ENCODE measurements at regions not wholly inside any gene's neighbourhood (a gene's known extent, or its start where the extent isn't known, plus 50 kb on each side); places are given as distances from the start of the nearest gene placed in this dataset. TPM values are rescaled to one million over a fixed set of nuclear protein-coding genes. Genes with fewer than 3 reads are reported as not detected.

DNA sequence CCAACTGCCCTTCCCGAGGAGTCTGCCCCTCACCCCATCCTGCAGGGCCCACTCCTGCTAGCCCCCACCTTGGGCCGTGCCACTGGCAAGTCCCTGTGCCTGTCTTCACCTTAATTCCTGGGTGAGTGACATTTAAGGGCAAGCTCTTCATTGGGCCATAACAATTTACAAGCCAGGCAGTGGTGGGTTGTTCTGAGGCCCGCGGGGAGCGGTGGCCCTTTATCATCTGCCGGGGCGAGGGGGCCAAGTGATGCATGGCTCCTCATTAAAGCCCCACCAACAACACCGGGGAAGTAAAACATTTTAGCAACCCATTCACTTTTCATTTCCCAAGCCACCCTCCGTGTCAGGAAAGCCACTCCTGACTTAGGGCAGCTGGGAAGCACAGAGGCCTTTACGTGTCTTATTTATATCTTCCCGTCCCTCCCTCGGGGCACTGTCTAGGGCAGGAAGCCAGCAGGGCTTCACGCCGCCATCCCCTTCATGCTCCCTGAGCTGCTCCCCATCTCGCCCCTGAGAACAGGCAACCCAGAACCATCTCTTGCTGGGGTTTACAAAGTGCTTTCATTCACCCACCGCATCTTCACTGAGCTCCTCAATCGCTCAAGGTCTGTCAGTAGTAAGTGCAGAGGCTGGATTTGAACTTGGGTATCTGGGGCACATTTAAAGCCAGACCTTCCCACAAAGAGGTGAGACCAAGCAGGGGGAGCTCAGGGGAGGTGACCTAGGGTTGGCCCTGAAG, 55.5 kb upstream of the CCDC167 start:
- no peak for DNase-seq
- no peaks in the 10 kb centered on the region for H3K36me3 Mint-ChIP-seq
- ChIA-PET CTCF (interaction anchor here (1.0 to 4.1 kb wide), 5 partner anchors 11 to 229 kb away, joined by 3 to 30 read pairs (median 5); no protein-coding TSS in a partner anchor), POLR2A (interaction anchor here (0.8 kb wide), 1 partner anchor 38 kb away, joined by 3 read pairs; no protein-coding TSS in a partner anchor)
- intact Hi-C loops (cut with micrococcal nuclease) = no loop called here
- peaks cover 40% of the 10 kb centered on the region for H3K4me1 Mint-ChIP-seq (ENCODE audit: low read depth)
- H3K9me3 Mint-ChIP-seq = no peaks in the 10 kb centered on the region
- H3K27ac Mint-ChIP-seq = no peak overlapping the region
- H3K4me3 Mint-ChIP-seq = no peak overlapping the region
- no peaks in the 10 kb centered on the region for H3K27me3 Mint-ChIP-seq

DNA sequence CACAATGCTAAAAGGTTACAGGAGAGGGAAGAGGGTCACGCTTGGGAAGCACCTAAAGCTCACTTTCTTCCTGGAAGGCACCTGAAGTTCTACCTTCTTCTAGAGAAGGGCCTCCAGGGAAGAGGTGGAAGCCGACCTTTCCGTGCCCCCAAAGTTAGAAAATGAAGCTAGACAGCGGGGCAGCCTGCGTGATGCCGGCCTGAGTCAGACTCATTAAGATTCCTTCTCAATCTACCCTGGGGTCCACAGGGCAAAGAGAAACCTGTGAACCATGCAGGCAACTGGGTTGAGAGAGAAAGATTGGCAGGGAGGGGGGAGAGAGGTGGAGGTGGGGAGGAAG, 54.8 kb upstream of the CCDC167 start:
- no peak overlapping the region for H3K27ac Mint-ChIP-seq
- peaks cover 37% of the 10 kb centered on the region for H3K4me1 Mint-ChIP-seq (ENCODE audit: low read depth)
- CTCF ChIA-PET = interaction anchor here (0.6 to 4.1 kb wide), 8 partner anchors 8 to 229 kb away, joined by 3 to 30 read pairs (median 4); no protein-coding TSS in a partner anchor
- no peaks in the 10 kb centered on the region for H3K9me3 Mint-ChIP-seq
- POLR2A ChIA-PET = interaction anchor here (0.8 kb wide), 1 partner anchor 38 kb away, joined by 3 read pairs; no protein-coding TSS in a partner anchor
- H3K27me3 Mint-ChIP-seq = no peaks in the 10 kb centered on the region
- DNase-seq = no peak
- intact Hi-C loops (cut with micrococcal nuclease) = no loop called here
- no peaks in the 10 kb centered on the region for H3K36me3 Mint-ChIP-seq
- H3K4me3 Mint-ChIP-seq = no peak overlapping the region

DNA sequence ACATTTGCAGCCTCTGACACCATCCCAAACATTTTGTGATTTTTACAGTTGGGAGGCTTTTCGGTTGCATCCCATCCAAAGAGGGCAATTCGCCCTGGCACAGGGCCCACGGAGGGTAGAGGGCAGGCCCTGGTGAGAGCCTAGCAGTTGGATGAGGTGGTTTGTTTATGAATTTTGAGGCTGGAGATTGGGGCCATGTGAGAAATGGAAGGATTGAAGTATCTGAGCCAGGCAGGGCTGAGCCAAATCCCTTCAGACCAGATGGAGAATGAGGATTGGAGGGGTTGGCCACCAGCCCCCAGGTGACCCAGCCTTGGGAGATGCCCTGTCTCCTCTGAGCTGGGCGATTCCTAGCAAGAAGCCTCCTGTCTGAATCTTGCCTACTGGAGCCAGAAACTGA, 52.6 kb upstream of the CCDC167 start:
- Mint-ChIP-seq H3K27ac (no peak overlapping the region), H3K4me1 (ENCODE audit: low read depth) (peaks cover 37% of the 10 kb centered on the region), H3K9me3 (no peaks in the 10 kb centered on the region), H3K27me3 (no peaks in the 10 kb centered on the region), H3K36me3 (no peaks in the 10 kb centered on the region), H3K4me3 (no peak overlapping the region)
- intact Hi-C loops (cut with micrococcal nuclease) = no loop called here
- ChIA-PET POLR2A (no interaction called here), CTCF (interaction anchor here (1.0 kb wide), 1 partner anchor 21 kb away, joined by 3 read pairs; no protein-coding TSS in a partner anchor)
- DNase-seq = no peak

DNA sequence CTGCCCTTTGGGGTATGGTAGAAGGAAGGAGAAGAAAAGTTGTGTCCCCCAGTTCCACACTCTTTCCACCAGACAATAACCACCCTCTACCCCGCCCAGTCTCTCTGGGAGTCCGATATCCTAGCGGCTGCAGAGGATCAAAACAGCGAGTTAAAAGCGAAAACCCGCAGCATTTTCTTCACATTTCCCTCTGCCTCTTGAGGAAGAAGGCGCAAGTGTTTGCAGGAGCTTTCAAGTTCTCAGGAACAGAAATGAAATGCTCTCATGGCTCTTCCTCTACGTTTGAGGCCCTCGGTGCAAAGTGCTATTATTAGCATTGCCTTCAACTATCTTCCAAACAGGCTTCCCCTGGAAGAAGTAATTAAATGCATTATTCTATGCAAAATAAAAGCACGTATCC, 52.2 kb upstream of the CCDC167 start:
- DNase-seq = no peak
- ChIA-PET POLR2A (no interaction called here), CTCF (no interaction called here)
- Mint-ChIP-seq H3K4me3 (no peak overlapping the region), H3K36me3 (no peaks in the 10 kb centered on the region), H3K27ac (no peak overlapping the region), H3K9me3 (no peaks in the 10 kb centered on the region), H3K4me1 (ENCODE audit: low read depth) (peaks cover 37% of the 10 kb centered on the region), H3K27me3 (no peaks in the 10 kb centered on the region)
- intact Hi-C loops (cut with micrococcal nuclease) = no loop called here

DNA sequence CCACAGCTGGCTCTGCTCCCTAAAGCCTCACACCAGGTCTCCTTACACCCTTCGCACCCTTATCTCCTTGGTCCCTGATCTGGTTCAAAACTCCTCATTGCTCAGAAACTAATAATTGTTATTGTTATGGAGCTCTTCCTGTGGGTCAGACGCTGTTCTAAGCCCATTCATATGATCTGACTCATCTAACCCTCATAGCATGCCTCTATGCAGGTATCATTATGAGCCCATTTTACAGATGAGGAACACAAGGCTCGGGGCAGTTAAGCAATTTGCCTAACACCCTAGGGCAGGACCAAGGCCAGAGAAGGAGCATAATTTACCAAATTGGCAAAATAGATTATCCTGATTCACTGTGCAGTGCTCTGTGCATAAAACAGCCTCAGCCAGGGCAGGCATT, 51.8 kb upstream of the CCDC167 start:
- no peaks in the 10 kb centered on the region for H3K9me3 Mint-ChIP-seq
- ChIA-PET CTCF (no interaction called here), POLR2A (no interaction called here)
- H3K27ac Mint-ChIP-seq = no peak overlapping the region
- H3K36me3 Mint-ChIP-seq = no peaks in the 10 kb centered on the region
- DNase-seq = no peak
- H3K27me3 Mint-ChIP-seq = no peaks in the 10 kb centered on the region
- H3K4me1 Mint-ChIP-seq (ENCODE audit: low read depth) = peaks cover 37% of the 10 kb centered on the region
- intact Hi-C loops (cut with micrococcal nuclease) = no loop called here
- no peak overlapping the region for H3K4me3 Mint-ChIP-seq

DNA sequence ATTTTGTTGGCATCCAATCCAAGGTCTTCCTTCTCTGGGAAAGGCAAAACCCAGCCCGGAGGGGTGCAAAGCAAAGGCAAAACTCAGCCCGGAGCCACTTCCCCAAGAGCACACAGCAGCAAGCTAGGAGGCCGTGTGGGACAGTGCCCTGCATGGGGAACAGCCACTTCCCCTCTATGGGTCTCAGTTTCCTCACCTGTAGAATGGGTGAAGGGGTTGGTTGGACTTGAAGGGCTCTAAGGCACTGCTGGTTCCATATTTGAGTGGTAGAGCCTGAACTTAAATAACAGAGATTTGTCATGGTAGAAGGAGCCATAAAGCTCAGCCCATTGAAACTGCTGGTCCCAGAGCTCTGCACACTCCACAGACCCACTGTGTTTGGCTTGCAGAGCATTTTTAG, 51.3 kb upstream of the CCDC167 start:
- ChIA-PET CTCF (no interaction called here), POLR2A (interaction anchor here (0.6 kb wide), 1 partner anchor 113 kb away, joined by 3 read pairs; no protein-coding TSS in a partner anchor)
- peaks cover 36% of the 10 kb centered on the region for H3K4me1 Mint-ChIP-seq (ENCODE audit: low read depth)
- no peaks in the 10 kb centered on the region for H3K27me3 Mint-ChIP-seq
- no peaks in the 10 kb centered on the region for H3K36me3 Mint-ChIP-seq
- no peak overlapping the region for H3K4me3 Mint-ChIP-seq
- H3K27ac Mint-ChIP-seq = no peak overlapping the region
- intact Hi-C loops (cut with micrococcal nuclease) = no loop called here
- no peak for DNase-seq
- no peaks in the 10 kb centered on the region for H3K9me3 Mint-ChIP-seq

DNA sequence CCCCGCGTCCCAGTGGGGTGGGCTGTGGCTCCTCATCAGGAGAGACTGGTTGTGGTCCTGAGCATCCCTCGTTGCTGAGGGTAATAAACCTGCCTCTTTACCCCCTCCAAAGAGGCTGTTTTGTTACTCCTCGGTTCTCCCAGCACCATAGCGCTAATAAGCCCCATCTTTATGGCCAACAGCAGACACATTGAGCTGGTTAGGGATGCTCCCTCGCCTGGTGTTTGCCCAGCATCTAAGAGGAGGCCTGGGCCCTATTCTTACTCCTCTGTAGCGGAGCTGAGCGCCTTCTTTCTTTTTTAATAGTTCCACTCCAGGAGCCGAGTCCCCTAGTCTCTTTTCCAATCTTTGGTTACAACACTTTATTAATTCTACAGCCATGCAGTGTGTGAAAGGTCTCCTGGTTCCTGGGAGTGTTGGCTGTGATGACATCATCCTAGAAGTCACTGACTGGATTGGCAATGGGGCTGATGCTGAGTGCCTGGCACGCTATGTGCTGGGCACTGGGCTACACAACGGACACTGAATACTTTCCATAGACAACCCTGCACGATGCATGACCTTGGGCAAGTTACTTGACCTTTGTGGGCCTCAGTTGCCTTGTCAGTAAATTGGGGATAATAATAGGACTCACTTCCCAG, 50.6 kb upstream of the CCDC167 start:
- no peak overlapping the region for H3K27ac Mint-ChIP-seq
- H3K36me3 Mint-ChIP-seq = no peaks in the 10 kb centered on the region
- no peaks in the 10 kb centered on the region for H3K9me3 Mint-ChIP-seq

DNA sequence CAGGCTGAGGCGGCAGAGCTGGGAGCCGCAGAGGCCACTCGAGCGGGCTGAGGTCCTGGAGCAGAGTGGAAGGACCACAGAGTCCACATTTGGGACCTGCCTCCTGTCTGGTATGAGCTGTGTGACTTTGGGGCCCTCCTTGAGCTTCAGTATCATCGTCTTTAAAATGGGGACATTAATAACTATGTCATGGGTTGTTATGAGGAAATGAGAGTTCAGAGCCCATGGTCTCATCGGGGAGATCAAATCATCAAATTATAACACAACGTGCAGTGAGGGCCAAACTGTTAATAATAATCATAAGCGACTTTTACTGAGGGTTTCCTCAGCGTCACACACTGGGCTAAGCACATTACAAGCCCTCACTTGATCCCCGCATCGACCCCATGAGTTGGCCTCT, 49.9 kb upstream of the CCDC167 start:
- Mint-ChIP-seq H3K9me3 (no peaks in the 10 kb centered on the region), H3K27me3 (no peaks in the 10 kb centered on the region)
- CTCF ChIA-PET = no interaction called here

More for the DNA sequence above, 50.6 kb upstream of the CCDC167 start:
- CTCF ChIA-PET = no interaction called here
- intact Hi-C loops (cut with micrococcal nuclease) = no loop called here
- POLR2A ChIA-PET = no interaction called here
- Mint-ChIP-seq H3K27me3 (no peaks in the 10 kb centered on the region), H3K4me1 (ENCODE audit: low read depth) (peaks cover 33% of the 10 kb centered on the region), H3K4me3 (no peak overlapping the region)
- no peak for DNase-seq

More for the DNA sequence above, 49.9 kb upstream of the CCDC167 start:
- Mint-ChIP-seq H3K4me1 (ENCODE audit: low read depth) (peaks cover 35% of the 10 kb centered on the region), H3K27ac (no peak overlapping the region), H3K36me3 (no peaks in the 10 kb centered on the region), H3K4me3 (no peak overlapping the region)
- DNase-seq = no peak
- POLR2A ChIA-PET = interaction anchor here (1.0 kb wide), 1 partner anchor 9 kb away, joined by 3 read pairs; no protein-coding TSS in a partner anchor
- intact Hi-C loops (cut with micrococcal nuclease) = no loop called here

Small RNAs in the stretch of these regions (microRNA-seq; reads per million reads assigned to microRNA genes)
- not detected for gene MIR4462 (ENCODE audit: borderline microRNAs expressed, borderline number of aligned reads, borderline replicate concordance)
